Nephron progenitor cell (in vitro differentiated cells): ENCODE measurements at regions not wholly inside any gene's neighbourhood (a gene's known extent, or its start where the extent isn't known, plus 50 kb on each side); places are given as distances from the start of the nearest gene placed in this dataset.

Source experiments
- DNase-seq: peaks from one replicate; pipeline ENCODE4 v3.0.0; 2021
- H3K27ac Mint-ChIP-seq: 2 replicates; pipeline ENCODE4 v1.8.0; 2021; ENCODE audit warnings: mild to moderate bottlenecking, moderate library complexity, mixed read lengths
- H3K27me3 Mint-ChIP-seq: 2 replicates; pipeline ENCODE4 v1.8.0; 2021; ENCODE audit warnings: mild to moderate bottlenecking, low read depth, mixed read lengths; ENCODE audit not compliant: poor library complexity
- H3K36me3 Mint-ChIP-seq: 2 replicates; pipeline ENCODE4 v1.8.0; 2021; ENCODE audit warnings: low read depth, mixed read lengths
- H3K4me1 Mint-ChIP-seq: 2 replicates; pipeline ENCODE4 v1.8.0; 2021; ENCODE audit warnings: mixed read lengths
- H3K4me3 Mint-ChIP-seq: 2 replicates; pipeline ENCODE4 v1.8.0; 2021; ENCODE audit warnings: mild to moderate bottlenecking, moderate library complexity, mixed read lengths
- H3K9me3 Mint-ChIP-seq: 2 replicates; pipeline ENCODE4 v1.8.0; 2021; ENCODE audit warnings: mild to moderate bottlenecking, moderate library complexity, mixed read lengths
- TF ChIP-seq, protein P1 (sequence below): fragments of 200-600 bp; sonication (generic); IDR thresholded peaks from 2 replicates; pipeline ENCODE4 v1.5.0; 2021; ENCODE audit warnings: antibody characterized with exemption

DNA sequence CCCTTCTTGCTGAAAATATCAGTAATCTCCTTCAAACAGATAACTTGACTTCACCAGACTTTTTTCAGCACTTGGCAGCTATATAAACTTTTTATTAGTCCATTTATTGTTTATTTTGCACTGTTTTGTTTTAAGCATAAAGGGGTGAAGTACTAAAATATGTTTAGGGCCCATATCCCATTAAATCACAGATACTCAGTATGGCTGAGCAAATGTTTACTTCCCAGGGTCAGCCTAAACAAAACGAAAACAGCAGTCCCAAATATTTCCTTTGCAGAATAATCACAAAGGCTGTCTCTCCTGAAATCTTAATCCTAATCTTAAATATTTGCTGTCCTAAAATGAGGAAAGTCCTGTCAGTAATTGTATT lies 649.6 kb downstream of the TNS3 start:
- no peak for DNase-seq
- TF ChIP-seq, protein P1, sequence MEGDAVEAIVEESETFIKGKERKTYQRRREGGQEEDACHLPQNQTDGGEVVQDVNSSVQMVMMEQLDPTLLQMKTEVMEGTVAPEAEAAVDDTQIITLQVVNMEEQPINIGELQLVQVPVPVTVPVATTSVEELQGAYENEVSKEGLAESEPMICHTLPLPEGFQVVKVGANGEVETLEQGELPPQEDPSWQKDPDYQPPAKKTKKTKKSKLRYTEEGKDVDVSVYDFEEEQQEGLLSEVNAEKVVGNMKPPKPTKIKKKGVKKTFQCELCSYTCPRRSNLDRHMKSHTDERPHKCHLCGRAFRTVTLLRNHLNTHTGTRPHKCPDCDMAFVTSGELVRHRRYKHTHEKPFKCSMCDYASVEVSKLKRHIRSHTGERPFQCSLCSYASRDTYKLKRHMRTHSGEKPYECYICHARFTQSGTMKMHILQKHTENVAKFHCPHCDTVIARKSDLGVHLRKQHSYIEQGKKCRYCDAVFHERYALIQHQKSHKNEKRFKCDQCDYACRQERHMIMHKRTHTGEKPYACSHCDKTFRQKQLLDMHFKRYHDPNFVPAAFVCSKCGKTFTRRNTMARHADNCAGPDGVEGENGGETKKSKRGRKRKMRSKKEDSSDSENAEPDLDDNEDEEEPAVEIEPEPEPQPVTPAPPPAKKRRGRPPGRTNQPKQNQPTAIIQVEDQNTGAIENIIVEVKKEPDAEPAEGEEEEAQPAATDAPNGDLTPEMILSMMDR: no peak
- H3K36me3 Mint-ChIP-seq: no peaks in the 10 kb centered on the region
- H3K27ac Mint-ChIP-seq: no peak overlapping the region
- peaks cover 4% of the 10 kb centered on the region for H3K9me3 Mint-ChIP-seq
- H3K4me1 Mint-ChIP-seq: peaks cover 32% of the 10 kb centered on the region
- peaks cover 12% of the 10 kb centered on the region for H3K27me3 Mint-ChIP-seq
- H3K4me3 Mint-ChIP-seq: no peak overlapping the region

DNA sequence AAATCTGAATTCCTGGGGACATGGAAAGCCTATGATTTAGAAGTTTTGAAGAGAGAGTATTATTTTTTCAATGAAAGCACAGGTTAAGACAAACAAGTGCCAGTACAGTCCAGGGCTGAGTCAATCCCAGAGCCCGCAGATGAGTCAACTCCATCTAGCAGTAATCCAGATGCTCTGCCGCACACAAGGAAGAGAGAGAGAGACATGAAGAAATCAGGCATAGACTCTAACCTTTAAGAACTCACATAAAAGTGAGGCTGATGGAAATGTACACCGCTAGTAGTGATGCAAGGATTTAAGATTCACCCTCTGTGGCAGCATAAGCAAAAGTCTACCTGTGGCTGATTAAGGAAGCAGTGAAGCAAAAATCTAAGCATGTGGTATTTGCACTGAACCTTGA lies 651.5 kb downstream of the TNS3 start:
- H3K27me3 Mint-ChIP-seq: peaks cover 6% of the 10 kb centered on the region
- H3K27ac Mint-ChIP-seq: no peak overlapping the region
- peaks cover 32% of the 10 kb centered on the region for H3K4me1 Mint-ChIP-seq

DNA sequence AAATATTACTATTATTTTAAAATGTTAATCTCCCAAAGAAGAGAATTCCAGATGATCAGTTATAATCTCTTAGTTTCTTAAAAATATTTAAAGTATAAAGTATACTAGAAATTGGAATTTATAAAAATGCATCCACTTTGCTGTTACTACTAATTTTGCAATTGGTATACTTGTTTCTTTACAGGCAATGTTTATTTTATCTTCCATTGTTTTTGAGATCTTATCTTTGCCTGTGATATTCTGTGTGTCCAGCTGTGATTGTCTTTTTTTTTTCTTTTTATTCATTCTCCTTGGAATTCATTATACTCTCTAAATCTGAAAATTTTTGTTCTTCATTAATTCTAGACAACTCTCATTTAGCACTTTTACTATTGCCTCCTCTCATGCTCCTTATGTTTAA lies 652.6 kb downstream of the TNS3 start:
- H3K4me1 Mint-ChIP-seq: peaks cover 30% of the 10 kb centered on the region

More for the DNA sequence above, 651.5 kb downstream of the TNS3 start:
- H3K4me3 Mint-ChIP-seq: no peak overlapping the region
- no peaks in the 10 kb centered on the region for H3K36me3 Mint-ChIP-seq
- H3K9me3 Mint-ChIP-seq: peaks cover 10% of the 10 kb centered on the region
- DNase-seq: no peak
- TF ChIP-seq, protein P1: no peak

DNA sequence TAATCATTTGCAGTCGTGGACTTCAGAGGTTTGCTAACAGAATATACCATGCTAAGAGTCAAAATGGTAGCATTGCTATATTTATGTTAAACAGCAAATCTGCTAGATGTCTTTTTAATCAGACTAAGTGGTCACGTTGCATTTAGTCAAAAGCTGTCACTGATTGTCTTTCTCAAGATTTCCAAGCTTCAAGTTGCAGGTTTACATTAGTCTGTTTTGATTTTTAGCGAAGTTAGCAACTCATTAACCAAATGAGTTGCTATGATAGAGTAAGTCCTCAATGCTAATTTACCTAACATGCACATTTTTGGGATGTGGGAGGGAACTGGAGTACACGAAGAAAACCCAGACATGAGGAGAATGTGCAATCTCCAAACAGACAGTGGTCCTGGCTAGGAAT lies 653.2 kb downstream of the TNS3 start:
- DNase-seq: no peak
- Mint-ChIP-seq H3K27ac (no peak overlapping the region), H3K9me3 (peaks cover 26% of the 10 kb centered on the region), H3K27me3 (peaks cover 6% of the 10 kb centered on the region), H3K4me1 (peaks cover 28% of the 10 kb centered on the region), H3K4me3 (no peak overlapping the region), H3K36me3 (no peaks in the 10 kb centered on the region)
- TF ChIP-seq, protein P1: no peak

More for the DNA sequence above, 652.6 kb downstream of the TNS3 start:
- peaks cover 6% of the 10 kb centered on the region for H3K27me3 Mint-ChIP-seq
- no peaks in the 10 kb centered on the region for H3K36me3 Mint-ChIP-seq
- no peak overlapping the region for H3K27ac Mint-ChIP-seq
- H3K9me3 Mint-ChIP-seq: peaks cover 20% of the 10 kb centered on the region
- no peak overlapping the region for H3K4me3 Mint-ChIP-seq
- TF ChIP-seq, protein P1: no peak
- no peak for DNase-seq

DNA sequence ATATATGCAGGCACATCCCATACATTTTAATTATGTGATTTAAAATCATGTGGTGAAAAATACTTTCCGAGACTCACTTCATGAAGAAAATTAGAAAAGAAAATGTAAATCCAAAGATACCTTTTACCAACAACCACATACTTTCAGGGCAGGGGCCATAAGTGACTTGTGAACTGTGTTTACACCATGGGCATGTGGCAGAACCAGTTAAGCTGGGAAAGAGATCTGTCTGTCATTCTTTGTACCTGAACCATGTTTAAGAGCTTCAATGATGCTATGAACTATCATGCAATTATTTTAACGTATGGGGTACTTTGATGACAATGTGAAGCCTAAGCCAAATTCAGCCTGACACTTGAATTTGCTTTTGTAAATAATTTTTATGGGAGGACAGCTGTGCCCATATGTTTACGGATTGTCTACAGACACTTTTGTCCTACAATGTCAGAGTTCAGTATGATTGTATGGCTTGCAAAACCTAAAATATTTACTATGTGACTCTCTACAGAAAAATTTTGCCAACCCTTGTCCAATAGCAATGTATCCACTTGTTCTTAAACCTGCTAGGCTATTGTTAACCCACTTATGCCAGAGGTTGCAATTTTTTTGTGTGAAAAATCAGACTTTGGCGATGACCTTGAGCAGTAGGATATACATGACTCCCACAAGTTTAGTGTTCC lies 654.6 kb downstream of the TNS3 start:
- H3K9me3 Mint-ChIP-seq: peaks cover 30% of the 10 kb centered on the region
- H3K4me1 Mint-ChIP-seq: peaks cover 21% of the 10 kb centered on the region

DNA sequence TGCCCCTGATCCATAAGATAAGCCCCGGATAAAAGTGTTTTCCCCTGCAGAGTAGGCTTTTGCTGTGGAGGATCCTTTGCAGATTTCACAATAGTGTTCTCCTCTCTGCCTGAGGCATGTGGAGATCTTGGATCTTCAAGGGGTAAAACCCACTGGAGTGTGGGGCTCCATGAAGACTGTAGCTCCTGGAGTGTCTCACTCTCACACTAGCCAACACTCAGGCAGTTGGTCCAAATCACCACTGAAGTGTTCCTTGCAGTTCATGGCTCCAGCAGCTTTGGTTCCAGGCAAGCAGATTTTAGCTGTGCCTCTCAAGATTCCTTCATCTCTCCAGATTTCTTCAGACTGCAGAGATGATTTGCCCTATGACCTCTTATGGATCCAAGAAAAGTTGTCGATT lies 665.3 kb downstream of the TNS3 start:
- Mint-ChIP-seq H3K9me3 (peaks cover 14% of the 10 kb centered on the region), H3K27ac (peak overlapping the region; percentile 93), H3K4me3 (no peak overlapping the region), H3K36me3 (peaks cover 8% of the 10 kb centered on the region), H3K4me1 (no peaks in the 10 kb centered on the region), H3K27me3 (peaks cover 5% of the 10 kb centered on the region)
- no peak for DNase-seq
- TF ChIP-seq, protein P1: no peak

More for the DNA sequence above, 654.6 kb downstream of the TNS3 start:
- Mint-ChIP-seq H3K27ac (no peak overlapping the region), H3K4me3 (no peak overlapping the region), H3K36me3 (no peaks in the 10 kb centered on the region), H3K27me3 (peaks cover 6% of the 10 kb centered on the region)
- TF ChIP-seq, protein P1: no peak
- no peak for DNase-seq
